WI38 (cell line): ENCODE measurements at regions not wholly inside any gene's neighbourhood (a gene's known extent, or its start where the extent isn't known, plus 50 kb on each side); places are given as distances from the start of the nearest gene placed in this dataset.

Experiments
- H3K4me3 ChIP-seq: 2 replicates; pipeline ENCODE4 v1.5.1; 2011; ENCODE audit warnings: low read depth, mild to moderate bottlenecking, control low read depth, low read length
- CTCF ChIP-seq: IDR thresholded peaks from 2 replicates; pipeline ENCODE4 v1.5.1; 2012; ENCODE audit warnings: low read depth, mild to moderate bottlenecking, control low read depth, low read length

GRCh38 chr3:167884481-167884880 lies 149.0 kb downstream of the SERPINI1 start:
- TF ChIP-seq CTCF = no peak
- no peak overlapping the region for H3K4me3 ChIP-seq

GRCh38 chr3:167883452-167883851 lies 147.9 kb downstream of the SERPINI1 start:
- no peak for TF ChIP-seq CTCF

DNA sequence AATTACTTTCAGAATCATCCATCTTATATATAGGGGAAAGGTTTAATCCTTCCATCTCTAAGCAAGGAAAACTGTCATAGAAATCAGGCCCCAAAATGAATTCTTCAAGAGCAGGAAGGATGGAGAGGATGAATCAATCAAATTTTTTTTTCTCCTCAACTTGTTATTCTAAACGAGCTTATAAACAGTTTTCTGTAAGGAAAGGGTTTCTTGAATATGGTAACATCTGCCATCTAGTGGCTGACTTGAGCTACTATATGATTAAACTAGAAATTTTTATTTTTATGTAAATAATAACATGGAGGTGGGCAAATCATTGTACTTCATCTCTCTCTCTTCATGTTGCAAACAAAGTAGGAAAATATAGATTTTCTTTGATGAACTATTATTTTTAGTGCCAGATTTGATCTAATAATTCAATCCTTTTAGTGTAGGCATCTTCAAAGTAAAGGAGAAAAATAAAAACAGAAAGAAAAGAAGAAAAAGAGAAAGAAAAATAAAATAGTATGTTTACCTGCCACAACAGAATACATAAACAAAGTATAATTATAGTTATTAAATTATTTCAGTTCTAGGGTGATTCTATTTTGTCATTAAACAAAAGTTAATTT lies 146.6 kb downstream of the SERPINI1 start:
- TF ChIP-seq CTCF = peak; percentile 51
- no peak overlapping the region for H3K4me3 ChIP-seq

More at GRCh38 chr3:167883452-167883851, 147.9 kb downstream of the SERPINI1 start:
- H3K4me3 ChIP-seq = no peak overlapping the region

DNA sequence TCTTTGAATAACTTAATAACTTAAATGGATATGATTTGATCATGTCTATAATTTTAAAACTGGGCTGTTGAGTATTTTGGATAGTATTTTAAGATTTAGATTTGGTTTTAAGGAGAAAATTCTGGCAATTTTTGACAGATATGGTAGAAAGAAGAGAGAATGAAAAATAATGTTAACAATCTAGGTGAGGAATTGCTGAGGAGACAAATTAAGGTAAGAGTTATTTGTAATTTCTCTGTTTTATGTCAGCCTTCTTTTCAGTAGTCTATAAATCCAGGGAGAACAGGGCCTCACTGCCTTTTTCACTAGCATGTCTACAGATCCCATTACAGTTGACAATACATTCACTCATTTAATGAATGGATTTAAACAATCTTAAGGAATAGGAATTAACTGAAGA lies 144.7 kb downstream of the SERPINI1 start:
- no peak for TF ChIP-seq CTCF
- H3K4me3 ChIP-seq = no peak overlapping the region

GRCh38 chr3:167876620-167877281 lies 141.2 kb downstream of the SERPINI1 start:
- no peak for TF ChIP-seq CTCF
- H3K4me3 ChIP-seq = no peak overlapping the region
